GM19372 (cell line): ENCODE measurements at regions not wholly inside any gene's neighbourhood (a gene's known extent, or its start where the extent isn't known, plus 50 kb on each side); places are given as distances from the start of the nearest gene placed in this dataset.
"Not testable (repeated sequence)": the region's sequence is repeated elsewhere in the genome, so short reads cannot be mapped to it uniquely, and the experiment has no call there.

ENCODE experiments used
- ATAC-seq: cut with Tn5 transposase; IDR thresholded peaks from one replicate; pipeline ENCODE4 v1.9.1; 2021; ENCODE audit warnings: mild to moderate bottlenecking, low read depth, moderate library complexity; ENCODE audit not compliant: unreplicated experiment

DNA sequence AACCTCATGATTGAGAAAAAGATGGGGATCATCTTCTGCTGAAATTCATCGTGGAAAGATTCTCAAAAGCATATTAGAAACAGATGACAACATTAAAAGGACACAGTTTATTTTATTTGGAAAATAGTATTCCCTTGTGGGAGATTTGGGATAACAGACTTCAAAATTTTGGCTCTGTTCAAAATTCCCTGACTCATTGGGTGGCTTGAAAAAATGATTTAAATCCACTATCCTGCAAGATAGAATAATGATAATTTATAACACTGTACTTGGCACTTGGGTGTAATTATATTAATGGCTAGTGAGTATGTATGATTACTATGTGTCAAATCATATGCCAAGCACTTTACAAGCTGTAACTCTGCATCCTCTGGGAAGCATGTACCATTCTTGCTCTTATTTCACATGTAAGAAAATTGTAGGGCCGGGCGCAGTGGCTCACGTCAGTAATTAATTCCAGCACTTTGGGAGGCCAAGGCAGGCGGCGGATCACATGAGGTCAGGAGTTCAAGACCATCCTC is 128.8 kb downstream of the LMNTD1 start:
- ATAC-seq: no peak

GRCh38 chr12:25423355-25424050 is 129.6 kb downstream of the LMNTD1 start:
- no peak for ATAC-seq

DNA sequence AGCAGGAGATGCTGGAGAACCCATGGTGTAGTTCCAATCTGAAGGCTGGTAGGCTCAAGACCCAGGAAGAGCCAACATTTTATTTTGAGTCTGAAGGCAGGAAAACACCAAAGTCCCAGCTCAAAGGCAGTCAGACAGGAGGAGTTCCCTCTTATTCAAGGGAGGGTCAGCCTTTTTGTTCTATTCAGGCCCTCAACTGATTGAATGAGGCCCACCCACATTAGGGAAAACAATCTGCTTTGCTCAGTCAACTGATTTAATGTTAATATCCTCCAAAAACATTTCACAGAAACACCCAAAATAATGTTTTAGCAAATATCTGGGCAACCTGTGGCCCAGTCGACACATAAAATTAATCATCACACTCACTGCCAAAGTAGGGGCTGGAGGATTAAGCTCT is 130.8 kb downstream of the LMNTD1 start:
- no peak for ATAC-seq

DNA sequence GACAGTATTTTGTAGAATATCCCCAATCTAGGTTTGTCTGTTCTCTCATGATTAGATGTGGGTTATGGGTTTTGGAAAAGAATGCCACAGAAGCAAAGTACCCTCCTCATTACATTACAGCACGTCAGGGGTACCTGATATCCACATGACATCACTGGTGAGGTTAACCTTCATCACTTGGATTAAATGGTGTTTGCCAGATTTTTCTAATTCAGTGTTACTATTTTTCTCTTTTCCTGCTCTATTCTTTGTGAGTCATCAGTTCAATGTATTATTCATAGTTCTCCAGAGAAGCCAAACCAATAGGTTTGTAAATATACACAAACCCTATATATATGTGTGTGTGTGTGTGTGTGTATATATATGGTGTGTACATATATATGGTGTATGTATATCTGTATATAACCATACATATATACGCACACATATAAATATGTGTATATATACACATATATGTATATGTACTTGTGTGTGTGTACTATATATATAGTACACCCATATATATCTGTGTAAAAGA is 131.4 kb downstream of the LMNTD1 start:
- no peak for ATAC-seq

DNA sequence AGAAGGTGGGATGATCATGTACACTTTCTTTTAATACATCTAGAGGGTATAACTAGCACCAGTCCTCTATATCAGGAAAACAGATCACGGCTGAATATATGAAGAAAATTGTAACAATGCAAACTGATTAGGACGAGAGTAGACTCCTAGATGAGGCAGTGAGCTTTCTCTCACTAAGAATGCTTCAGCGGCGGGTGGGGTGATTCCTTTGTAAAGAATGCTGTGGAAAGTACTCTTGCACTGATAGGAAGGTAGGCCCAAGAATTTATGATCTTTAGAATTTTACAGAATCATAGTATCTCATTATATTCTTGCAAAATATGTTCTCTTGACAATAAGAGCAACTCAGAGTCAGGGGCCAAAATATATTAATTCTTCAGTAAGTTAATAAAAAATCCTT is 133.0 kb downstream of the LMNTD1 start:
- ATAC-seq: no peak

- no peak for ATAC-seq
Observed at GRCh38 chr12:25419595-25419994, 133.5 kb downstream of the LMNTD1 start.

GRCh38 chr12:25417071-25417470 is 136.0 kb downstream of the LMNTD1 start:
- ATAC-seq: no peak

GRCh38 chr12:25416516-25416915 is 136.6 kb downstream of the LMNTD1 start:
- ATAC-seq: no peak

DNA sequence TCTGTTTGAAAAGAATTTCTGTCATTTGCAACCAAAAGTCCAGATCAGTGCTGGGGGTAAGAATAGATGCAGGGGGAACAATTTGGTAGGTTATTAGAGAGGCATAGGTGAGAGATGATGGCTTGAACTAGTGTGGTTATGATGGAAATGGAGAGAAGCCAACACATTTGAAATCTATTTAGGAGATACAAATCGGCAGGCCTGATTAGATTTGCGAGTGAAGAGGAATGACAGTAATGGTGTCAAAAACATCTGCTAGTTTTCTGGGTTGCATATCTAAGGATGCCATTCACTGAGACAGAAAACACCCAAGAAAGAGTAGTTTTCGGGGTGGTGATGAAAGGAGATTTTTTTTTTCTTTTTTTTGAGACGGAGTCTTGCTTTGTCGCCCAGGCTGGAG is 138.1 kb downstream of the LMNTD1 start:
- no peak for ATAC-seq

DNA sequence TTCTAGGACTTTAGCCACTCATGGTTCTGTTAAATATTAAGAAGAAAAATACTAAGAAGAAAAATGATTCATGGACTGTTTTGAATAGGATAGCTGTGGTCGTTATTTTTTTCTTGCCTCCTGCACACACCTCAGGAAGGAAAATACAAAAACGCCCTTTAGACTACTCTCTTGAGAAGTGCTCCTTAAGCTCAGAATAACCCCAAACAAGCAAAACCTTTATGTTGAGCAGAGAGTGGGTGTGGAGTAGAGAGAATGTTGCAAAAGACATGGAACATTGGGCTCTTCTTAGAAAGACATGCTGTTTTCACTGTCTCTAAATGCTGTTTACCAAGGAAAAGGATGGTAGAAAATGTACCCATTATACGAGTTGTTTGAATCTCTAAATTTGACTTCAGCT is 140.3 kb downstream of the LMNTD1 start:
- ATAC-seq: no peak

DNA sequence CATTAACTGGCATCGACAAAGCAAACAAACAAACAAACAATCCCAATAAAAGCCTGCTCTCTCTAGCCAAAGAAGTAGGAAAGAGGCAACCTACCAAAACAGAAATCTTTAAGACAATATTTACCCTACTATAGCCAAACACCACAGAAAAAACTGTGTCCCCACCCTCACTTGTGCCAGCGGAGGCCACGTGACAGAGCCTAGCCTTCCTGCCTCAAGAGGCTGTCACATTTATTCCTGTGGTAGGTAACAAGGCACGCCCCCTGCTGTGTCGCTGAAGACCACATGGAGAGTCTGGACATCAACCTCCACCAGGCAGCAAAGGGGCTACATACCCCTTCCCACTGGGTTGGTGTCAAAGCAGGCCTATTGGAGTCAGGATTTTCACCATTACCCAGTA is 148.1 kb downstream of the LMNTD1 start:
- no peak for ATAC-seq

- ATAC-seq: no peak
Observed at GRCh38 chr12:25401547-25402345, 151.0 kb upstream of the KRAS start.

DNA sequence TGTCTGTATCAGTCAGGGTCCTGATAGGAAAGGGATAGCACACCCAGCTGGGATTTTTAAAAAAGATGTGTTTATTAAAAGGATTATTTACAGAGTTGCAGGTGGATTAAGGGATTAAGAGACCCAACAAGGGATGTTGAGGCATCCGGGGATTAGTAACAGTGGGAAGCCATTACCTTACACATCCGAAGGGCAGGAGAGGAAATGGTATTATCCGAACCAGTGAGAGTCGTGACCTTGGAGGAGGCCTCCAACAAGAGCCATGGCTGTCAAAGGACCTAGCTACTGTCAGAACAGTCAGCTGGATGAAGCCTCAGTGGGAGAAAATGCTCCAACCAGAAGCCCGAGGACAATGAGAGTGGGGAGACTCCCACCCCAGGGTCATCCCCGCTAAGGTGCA is 146.3 kb upstream of the KRAS start:
- no peak for ATAC-seq

GRCh38 chr12:25395227-25395626 is 144.5 kb upstream of the KRAS start:
- ATAC-seq: no peak

- ATAC-seq: not testable (repeated sequence)
Observed at GRCh38 chr12:25394775-25395174, 144.0 kb upstream of the KRAS start.

DNA sequence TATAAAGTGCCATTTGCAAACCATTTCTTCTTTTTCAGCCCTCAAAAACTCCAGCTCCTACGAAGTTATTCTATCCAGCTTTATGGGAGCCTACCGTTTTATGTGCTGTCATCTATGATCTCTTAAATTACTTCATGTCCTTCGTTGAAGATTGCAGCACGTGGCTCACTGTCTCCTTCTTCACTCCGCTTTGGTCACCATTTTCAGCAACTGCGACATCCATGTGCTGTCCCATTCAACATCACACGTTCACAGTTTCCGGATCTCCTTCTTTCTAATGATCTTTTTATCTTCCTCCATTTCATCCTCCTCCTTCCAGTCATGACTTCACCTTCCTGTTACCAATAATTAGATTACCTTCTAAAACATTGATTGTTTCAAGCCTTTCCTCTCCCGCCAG is 143.3 kb upstream of the KRAS start:
- ATAC-seq: no peak

DNA sequence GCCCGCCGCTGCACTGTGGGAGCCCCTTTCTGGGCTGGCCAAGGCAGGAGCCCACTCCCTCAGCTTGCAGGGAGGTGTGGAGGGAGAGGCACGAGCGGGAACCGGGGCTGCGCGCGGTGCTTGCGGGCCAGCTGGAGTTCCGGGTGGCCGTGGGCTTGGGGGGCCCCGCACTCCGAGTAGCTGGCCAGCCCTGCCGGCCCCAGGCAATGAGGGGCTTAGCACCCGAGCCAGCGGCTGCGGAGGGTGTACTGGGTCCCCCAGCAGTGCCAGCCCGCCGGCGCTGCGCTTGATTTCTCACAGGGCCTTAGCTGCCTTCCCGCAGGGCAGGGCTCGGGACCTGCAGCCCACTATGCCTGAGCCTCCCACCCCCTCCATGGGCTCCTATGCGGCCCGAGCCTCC is 140.6 kb upstream of the KRAS start:
- ATAC-seq: not testable (repeated sequence)

GRCh38 chr12:25388183-25388582 is 137.5 kb upstream of the KRAS start:
- no peak for ATAC-seq

GRCh38 chr12:25387732-25388050 is 137.0 kb upstream of the KRAS start:
- ATAC-seq: no peak

- no peak for ATAC-seq
Observed at GRCh38 chr12:25386831-25387731, 136.4 kb upstream of the KRAS start.

DNA sequence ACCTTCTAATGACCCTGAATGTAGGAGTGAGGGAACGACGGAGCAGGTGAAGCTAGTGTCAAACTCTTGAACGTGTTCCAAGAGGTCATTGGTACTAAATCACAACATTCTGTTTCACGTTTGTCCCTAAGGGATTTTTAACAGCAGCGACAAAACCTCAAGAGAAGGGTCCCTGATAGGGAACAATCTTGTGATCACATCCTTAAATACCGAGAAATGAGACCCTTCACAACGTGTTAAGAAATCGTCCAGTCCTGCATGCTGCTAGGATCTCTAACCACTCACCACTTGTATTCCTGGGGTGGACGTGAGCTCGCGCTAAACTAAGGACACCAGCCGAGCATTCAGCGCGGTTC is 134.1 kb upstream of the KRAS start:
- ATAC-seq: no peak
